GM10266 (cell line): ENCODE measurements at regions not wholly inside any gene's neighbourhood (a gene's known extent, or its start where the extent isn't known, plus 50 kb on each side); places are given as distances from the start of the nearest gene placed in this dataset.

Experiments
- DNase-seq: peaks from one replicate; pipeline ENCODE4 v3.0.0; 2012; ENCODE audit errors: extremely low spot score
- TF ChIP-seq, protein P1 (sequence below): IDR thresholded peaks from 2 replicates; pipeline ENCODE4 v1.5.1; 2012; ENCODE audit warnings: mild to moderate bottlenecking, low read depth; ENCODE audit not compliant: control insufficient read depth, insufficient read depth; ENCODE audit errors: missing control alignments

DNA sequence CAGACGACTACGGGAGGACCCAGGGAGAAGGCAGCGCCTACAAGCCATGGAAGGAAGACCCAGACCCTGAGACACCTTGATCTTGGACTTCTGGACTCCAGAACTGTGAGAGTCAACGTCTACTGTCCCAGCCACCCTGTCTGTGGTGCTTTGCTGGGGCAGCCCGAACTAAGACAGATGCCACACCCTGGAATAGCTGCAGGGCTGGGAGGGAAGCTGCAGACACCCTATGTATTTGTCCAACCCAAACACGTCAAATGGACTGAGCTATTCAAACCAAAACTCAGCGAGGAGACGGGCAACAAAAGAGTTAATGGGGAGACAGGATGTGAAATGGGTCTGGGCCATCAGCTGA lies 169.3 kb downstream of the CTTN start:
- TF ChIP-seq, protein P1, sequence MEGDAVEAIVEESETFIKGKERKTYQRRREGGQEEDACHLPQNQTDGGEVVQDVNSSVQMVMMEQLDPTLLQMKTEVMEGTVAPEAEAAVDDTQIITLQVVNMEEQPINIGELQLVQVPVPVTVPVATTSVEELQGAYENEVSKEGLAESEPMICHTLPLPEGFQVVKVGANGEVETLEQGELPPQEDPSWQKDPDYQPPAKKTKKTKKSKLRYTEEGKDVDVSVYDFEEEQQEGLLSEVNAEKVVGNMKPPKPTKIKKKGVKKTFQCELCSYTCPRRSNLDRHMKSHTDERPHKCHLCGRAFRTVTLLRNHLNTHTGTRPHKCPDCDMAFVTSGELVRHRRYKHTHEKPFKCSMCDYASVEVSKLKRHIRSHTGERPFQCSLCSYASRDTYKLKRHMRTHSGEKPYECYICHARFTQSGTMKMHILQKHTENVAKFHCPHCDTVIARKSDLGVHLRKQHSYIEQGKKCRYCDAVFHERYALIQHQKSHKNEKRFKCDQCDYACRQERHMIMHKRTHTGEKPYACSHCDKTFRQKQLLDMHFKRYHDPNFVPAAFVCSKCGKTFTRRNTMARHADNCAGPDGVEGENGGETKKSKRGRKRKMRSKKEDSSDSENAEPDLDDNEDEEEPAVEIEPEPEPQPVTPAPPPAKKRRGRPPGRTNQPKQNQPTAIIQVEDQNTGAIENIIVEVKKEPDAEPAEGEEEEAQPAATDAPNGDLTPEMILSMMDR = no peak
- no peak for DNase-seq

DNA sequence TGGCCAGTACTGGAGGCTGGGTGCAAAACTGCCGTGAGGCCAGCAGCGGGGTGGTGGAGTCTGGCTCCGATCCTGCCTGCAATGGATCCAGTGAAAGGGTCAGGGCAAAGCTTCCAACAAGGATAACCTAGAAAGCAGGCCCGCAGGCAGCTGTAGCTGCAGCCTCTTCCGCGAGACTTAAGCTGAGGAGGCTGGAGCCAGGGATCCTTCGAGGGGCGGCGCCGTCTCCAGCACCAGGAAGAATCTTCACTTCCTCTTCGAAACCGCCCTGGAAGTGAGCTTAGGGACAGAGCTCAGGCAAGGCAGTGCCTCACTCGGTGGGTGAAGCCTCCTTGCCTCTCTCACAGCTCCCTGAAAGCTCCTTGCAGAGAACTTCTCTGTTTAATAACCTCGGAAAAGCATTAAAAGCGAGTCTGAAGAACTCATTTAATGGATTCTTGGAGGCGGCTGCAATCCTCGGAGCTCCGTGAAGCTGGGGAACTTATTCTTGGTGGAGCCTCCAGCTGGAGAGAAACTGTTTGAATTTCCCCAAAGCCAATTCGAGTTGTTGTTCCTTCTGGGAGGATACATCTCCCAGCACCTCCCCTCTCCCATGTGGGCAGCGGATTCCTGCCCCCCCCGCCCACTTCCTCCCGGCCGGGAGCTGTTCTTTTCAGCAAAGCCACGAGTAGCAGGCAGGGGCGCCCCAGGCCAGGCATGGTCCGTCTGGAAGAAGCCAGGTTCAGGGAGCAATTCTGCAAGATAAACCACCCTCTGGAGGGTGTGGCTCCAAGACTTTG lies 169.9 kb downstream of the CTTN start:
- TF ChIP-seq, protein P1 = no peak
- no peak for DNase-seq

DNA sequence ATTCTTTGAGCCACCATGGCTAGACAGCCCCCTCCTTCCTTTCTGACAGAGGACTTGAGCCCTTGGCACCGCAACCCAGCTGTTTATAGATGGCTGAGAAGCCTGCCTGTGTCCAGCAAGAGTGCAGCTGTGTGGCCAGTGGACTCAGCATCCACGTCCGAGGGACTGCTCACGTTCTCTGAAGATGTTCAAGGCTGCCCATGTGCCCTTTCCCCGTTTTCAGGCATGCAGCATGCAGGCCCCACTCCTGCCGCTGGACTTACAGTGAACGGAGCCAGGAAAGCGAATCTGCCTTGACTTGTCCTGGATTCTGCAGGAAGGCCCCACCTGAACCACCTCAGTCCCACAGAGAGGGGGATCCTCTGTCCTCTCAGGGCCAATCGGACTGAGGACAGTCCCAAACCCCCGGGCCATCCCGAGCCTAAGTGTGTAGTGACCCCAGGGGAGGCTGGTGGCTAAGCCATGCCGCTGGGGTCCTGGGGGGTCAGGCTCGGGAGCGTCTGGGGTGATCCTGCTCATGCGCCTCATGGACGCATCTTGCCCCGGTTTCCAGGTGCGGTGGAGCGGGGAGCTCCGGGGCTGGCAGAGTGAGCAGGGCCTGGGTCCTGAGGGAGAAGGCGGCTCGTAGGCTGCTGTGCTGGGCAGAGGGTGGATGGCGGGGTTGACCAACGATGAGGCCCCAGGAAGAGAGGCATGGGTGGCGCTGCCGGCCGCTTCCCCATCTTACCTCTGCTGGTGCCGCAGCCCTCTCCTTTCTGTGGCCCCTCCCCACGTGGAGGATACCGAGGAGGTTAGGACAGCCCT lies 170.7 kb downstream of the CTTN start:
- no peak for DNase-seq
- TF ChIP-seq, protein P1 = no peak

DNA sequence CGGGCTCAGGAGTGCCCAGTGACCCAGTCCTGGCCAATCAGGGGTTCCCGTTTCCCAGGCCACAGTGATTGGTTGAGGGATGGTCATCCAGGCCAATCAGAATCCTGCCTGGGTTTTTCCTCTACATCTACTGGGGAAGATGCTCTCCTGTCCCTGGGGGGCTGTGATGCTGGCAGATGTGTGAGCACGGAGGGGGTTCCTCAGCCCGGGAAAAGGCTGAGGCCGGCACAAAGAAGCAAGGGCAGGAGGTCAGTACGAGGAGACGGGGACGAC lies 171.2 kb downstream of the CTTN start:
- DNase-seq = no peak
- TF ChIP-seq, protein P1 = no peak

DNA sequence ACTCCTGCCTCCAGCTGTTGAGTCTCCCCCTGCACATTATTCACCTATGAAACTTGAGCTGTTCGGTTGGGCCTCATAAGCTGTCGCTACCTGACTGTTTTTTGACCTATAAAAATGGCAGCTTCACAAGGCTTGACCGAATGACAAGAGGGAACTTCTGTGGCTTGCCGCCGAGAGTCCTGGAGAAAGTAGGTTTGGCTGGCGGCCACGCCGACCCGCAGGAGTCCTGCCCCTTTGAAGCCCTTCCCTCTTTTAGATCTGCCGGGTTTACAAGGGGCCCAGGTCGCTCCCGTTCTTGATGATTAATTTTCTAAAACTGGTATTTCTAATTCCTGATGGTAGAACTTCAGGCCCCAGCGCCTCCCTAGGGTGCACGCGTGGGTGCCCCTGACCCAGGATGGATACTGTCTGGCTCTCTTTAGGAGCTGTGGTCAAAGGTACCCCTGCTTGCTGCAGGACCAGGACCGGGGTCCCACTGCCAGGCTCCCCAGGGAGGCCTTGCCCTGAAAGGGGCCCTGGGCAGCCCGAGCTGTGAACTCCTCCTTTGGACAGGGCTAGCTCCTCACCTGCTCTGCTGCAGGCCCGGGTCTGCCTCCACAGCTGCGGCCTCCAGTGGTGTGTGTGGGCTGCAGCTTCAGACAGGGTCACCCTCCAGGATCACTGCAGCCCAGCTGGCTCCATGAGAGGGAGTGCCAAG lies 171.8 kb downstream of the CTTN start:
- TF ChIP-seq, protein P1 = no peak
- DNase-seq = no peak

DNA sequence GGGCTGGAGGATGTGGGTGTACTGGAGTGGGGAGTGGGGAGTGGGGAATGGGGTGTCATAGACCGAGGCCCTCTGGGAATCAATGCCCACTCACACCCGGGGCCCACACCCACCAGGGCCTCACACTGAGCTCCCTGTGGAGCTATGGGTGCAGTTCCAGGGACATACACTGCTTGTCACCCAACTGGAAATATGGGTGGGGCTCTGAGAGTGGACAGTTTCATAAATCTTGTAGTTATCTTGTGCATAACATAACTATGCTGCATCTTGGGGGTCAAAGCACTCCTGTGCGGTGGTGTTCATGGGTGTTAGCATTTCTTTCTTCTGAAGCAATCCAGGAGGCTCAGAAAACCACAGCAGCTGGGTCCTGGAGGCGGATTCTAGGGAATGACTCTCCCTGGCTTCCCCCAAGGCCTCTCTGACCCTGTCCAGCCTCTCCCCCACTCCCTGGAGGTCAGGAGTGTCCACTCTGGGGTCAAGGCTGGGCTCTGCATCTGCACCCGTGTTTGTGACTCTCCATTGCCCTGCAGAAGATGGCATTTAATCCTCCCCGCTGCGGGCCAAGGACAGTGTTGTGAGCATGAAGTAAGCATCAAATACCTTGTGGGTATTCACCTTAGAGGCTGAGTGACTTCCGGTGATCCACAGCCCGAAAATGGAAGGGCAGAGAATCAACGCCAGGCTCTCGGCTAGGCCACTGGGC lies 172.5 kb downstream of the CTTN start:
- no peak for DNase-seq
- TF ChIP-seq, protein P1 = no peak
